ENCODE measurements at regions not wholly inside any gene's neighbourhood (a gene's known extent, or its start where the extent isn't known, plus 50 kb on each side); places are given as distances from the start of the nearest gene placed in this dataset.

- TF ChIP-seq CTCF (conservative IDR thresholded peaks at IDR 0.05 in 1 of 2, IDR thresholded peaks at IDR 0.05 in 1 of 2; ENCODE audit: low read depth in 1 of 2, low read length in 2 of 2): no peak
- TF ChIP-seq EZH2 (IDR thresholded peaks at IDR 0.05; ENCODE audit: low read length, missing control alignments): no peak
These were observed 217.7 kb downstream of the C9orf50 start for GRCh38 chr9:129402931-129403778.

Measured in fibroblast of lung (primary cell).